ENCODE measurements at regions not wholly inside any gene's neighbourhood (a gene's known extent, or its start where the extent isn't known, plus 50 kb on each side); places are given as distances from the start of the nearest gene placed in this dataset.

DNA sequence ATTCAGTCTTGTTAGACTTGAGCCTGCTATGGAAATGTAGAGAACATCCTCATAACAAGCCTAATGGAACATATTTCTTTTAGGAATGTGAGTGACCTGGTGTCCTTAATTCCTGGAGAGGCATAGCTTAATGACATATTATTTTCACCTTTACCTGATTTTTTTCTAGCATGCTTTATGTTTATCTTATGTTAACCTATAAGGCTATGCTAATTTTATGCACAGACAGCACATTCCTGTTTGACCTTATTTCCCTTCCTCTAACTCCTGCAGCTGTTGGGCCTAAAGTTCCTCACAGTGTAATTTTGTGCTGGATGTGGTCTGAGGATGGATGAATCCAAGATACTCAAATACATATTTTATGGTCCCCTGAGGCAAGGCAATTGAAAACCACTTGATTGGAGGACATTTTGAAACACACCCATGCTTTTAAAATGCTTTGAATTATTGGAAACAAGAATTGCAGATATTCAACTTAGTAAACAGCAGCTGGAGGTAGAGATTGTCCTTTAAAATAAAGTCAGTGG, 111.5 kb downstream of the LARP7 start:
- TF ChIP-seq PPARA (CRISPR knock-in tag; IDR thresholded peaks at IDR 0.05; ENCODE audit: borderline replicate concordance) (no peak), ISL1 (CRISPR knock-in tag; IDR thresholded peaks at IDR 0.05) (no peak), RARB (CRISPR knock-in tag; IDR thresholded peaks at IDR 0.05) (no peak), CSDC2 (CRISPR knock-in tag; IDR thresholded peaks at IDR 0.05) (no peak), GLIS3 (CRISPR knock-in tag; IDR thresholded peaks at IDR 0.05) (no peak), ZNF70 (CRISPR knock-in tag; IDR thresholded peaks at IDR 0.05) (no peak), PATZ1 (CRISPR knock-in tag; IDR thresholded peaks at IDR 0.05; ENCODE audit: borderline replicate concordance) (no peak), OSR1 (CRISPR knock-in tag; IDR thresholded peaks at IDR 0.05) (no peak), ZC3H10 (CRISPR knock-in tag; IDR thresholded peaks at IDR 0.05) (no peak), ESRRG (CRISPR knock-in tag; IDR thresholded peaks at IDR 0.05) (no peak), BACH2 (CRISPR knock-in tag; IDR thresholded peaks at IDR 0.05; ENCODE audit: borderline replicate concordance) (no peak)
- TF ChIP-seq, protein P1, sequence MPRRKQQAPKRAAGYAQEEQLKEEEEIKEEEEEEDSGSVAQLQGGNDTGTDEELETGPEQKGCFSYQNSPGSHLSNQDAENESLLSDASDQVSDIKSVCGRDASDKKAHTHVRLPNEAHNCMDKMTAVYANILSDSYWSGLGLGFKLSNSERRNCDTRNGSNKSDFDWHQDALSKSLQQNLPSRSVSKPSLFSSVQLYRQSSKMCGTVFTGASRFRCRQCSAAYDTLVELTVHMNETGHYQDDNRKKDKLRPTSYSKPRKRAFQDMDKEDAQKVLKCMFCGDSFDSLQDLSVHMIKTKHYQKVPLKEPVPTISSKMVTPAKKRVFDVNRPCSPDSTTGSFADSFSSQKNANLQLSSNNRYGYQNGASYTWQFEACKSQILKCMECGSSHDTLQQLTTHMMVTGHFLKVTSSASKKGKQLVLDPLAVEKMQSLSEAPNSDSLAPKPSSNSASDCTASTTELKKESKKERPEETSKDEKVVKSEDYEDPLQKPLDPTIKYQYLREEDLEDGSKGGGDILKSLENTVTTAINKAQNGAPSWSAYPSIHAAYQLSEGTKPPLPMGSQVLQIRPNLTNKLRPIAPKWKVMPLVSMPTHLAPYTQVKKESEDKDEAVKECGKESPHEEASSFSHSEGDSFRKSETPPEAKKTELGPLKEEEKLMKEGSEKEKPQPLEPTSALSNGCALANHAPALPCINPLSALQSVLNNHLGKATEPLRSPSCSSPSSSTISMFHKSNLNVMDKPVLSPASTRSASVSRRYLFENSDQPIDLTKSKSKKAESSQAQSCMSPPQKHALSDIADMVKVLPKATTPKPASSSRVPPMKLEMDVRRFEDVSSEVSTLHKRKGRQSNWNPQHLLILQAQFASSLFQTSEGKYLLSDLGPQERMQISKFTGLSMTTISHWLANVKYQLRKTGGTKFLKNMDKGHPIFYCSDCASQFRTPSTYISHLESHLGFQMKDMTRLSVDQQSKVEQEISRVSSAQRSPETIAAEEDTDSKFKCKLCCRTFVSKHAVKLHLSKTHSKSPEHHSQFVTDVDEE (CRISPR knock-in tag; IDR thresholded peaks at IDR 0.05): no peak
- TF ChIP-seq, protein P2, sequence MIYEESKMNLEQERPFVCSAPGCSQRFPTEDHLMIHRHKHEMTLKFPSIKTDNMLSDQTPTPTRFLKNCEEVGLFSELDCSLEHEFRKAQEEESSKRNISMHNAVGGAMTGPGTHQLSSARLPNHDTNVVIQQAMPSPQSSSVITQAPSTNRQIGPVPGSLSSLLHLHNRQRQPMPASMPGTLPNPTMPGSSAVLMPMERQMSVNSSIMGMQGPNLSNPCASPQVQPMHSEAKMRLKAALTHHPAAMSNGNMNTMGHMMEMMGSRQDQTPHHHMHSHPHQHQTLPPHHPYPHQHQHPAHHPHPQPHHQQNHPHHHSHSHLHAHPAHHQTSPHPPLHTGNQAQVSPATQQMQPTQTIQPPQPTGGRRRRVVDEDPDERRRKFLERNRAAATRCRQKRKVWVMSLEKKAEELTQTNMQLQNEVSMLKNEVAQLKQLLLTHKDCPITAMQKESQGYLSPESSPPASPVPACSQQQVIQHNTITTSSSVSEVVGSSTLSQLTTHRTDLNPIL (CRISPR knock-in tag; IDR thresholded peaks at IDR 0.05; ENCODE audit: low read depth): no peak
